ENCODE measurements at regions not wholly inside any gene's neighbourhood (a gene's known extent, or its start where the extent isn't known, plus 50 kb on each side); places are given as distances from the start of the nearest gene placed in this dataset.

GRCh38 chr13:97853550-97853949 lies 99.9 kb upstream of the IPO5 start:
- Histone ChIP-seq H3K4ac (ENCODE audit: low read depth, low read length) (peak overlapping the region; percentile 46; the same call in 1 of the 2 replicates), H2BK120ac (ENCODE audit: low read depth, low read length) (peak overlapping the region; percentile 31; the same call in 1 of the 2 replicates), H3K79me1 (ENCODE audit: low read depth in 1 of 2, low read length in 2 of 2) (no peaks in the 10 kb centered on the region), H3K4me2 (ENCODE audit: low read depth, low read length) (no peak overlapping the region; the same call in 1 of the 2 replicates), H2AK9ac (replicated peaks; ENCODE audit: low read depth, low read length, poor library complexity) (no peak overlapping the region), H2BK15ac (ENCODE audit: low read depth, low read length) (no peak overlapping the region), H3K56ac (ENCODE audit: extremely low read depth, insufficient read depth, low read length) (no peak overlapping the region), H3K9ac (ENCODE audit: low read depth, low read length) (no peak overlapping the region), H4K20me1 (ENCODE audit: insufficient read depth, low read length) (no peaks in the 10 kb centered on the region), H3K36me3 (ENCODE audit: control insufficient read depth, insufficient read depth, low read length) (no peaks in the 10 kb centered on the region), H3K9me3 (ENCODE audit: control insufficient read depth, insufficient read depth, low read length) (no peaks in the 10 kb centered on the region), H2BK20ac (ENCODE audit: low read depth, low read length) (no peak overlapping the region), H4K91ac (ENCODE audit: insufficient read depth, low read depth, low read length) (no peak overlapping the region), H4K8ac (ENCODE audit: low read depth in 2 of 2, low read length in 2 of 2) (peak overlapping the region in 1 of 2 experiments; percentile 61; a peak in 1 of 4 replicates), H3K4me1 (ENCODE audit: control insufficient read depth, insufficient read depth, low read length) (peaks cover 6% of the 10 kb centered on the region), H2AFZ (replicated peaks; ENCODE audit: low read length, poor library complexity) (peak overlapping the region; percentile 63), H4K5ac (ENCODE audit: low read depth, low read length) (no peak overlapping the region), H3K4me3 (ENCODE audit: insufficient read depth, low read depth, low read length) (no peak overlapping the region), H3K27ac (ENCODE audit: insufficient read depth, low read length) (no peak overlapping the region), H2BK5ac (ENCODE audit: low read depth, low read length, poor library complexity, severe bottlenecking) (peak overlapping the region; percentile 32), H2AK5ac (ENCODE audit: low read depth, low read length) (no peak overlapping the region), H3K18ac (ENCODE audit: low read depth, low read length) (no peak overlapping the region), H3K14ac (replicated peaks; ENCODE audit: low read depth, low read length) (no peak overlapping the region), H3K9me1 (ENCODE audit: insufficient read depth, low read length) (no peaks in the 10 kb centered on the region), H3K23ac (ENCODE audit: low read depth, low read length) (no peak overlapping the region), H3K27me3 (ENCODE audit: control insufficient read depth, insufficient read depth, low read length) (peaks cover under 1% of the 10 kb centered on the region; the same call in 1 of the 2 replicates)
- in situ Hi-C loops (cut with MboI; ENCODE audit: low sequenced_read_pairs) (loop anchor here (10.0 to 25.0 kb wide), 4 partner anchors 291 to 984 kb away; partner anchors contain the start of gene FARP1), intact Hi-C loops (cut with micrococcal nuclease) (loop anchor here (10.0 kb wide), 4 partner anchors 351 to 991 kb away; no protein-coding TSS in a partner anchor), dilution Hi-C loops (cut with HindIII; ENCODE audit: low sequenced_read_pairs, unreplicated experiment) (no loop called here)
- peak; percentile 35; the same call in 1 of the 2 replicates for ATAC-seq (ENCODE audit: low read depth)
- peak; percentile 56 for DNase-seq
- no TSS peak for BruUV-seq (replicated peaks)
- 49% methylated on average over 2 of the region's 4 CpGs; no CpG with 5 or more reads in 1 of the 2 experiments for WGBS, 2 experiments (ENCODE audit: extremely low coverage in 2 of 2, insufficient read length in 1 of 2)
- POLR2A ChIA-PET (ENCODE audit: unreplicated experiment), result no interaction called here
- TF ChIP-seq RFX5 (IDR thresholded peaks at IDR 0.05; ENCODE audit: low read depth, low read length) (no peak), RAD21 (IDR thresholded peaks at IDR 0.05; ENCODE audit: low read length) (no peak), CHD1 (IDR thresholded peaks at IDR 0.05; ENCODE audit: low read depth, low read length) (no peak), MAFK (IDR thresholded peaks at IDR 0.05; ENCODE audit: low read depth, low read length) (no peak), NFE2L2 (IDR thresholded peaks at IDR 0.05; ENCODE audit: low read depth, low read length) (no peak), RCOR1 (IDR thresholded peaks at IDR 0.05; ENCODE audit: insufficient replicate concordance, low read length) (no peak), CEBPB (IDR thresholded peaks at IDR 0.05; ENCODE audit: low read depth, low read length) (no peak), BHLHE40 (IDR thresholded peaks at IDR 0.05; ENCODE audit: low read depth, low read length) (no peak), ELK1 (IDR thresholded peaks at IDR 0.05; ENCODE audit: borderline replicate concordance, low read depth, low read length) (no peak), USF2 (IDR thresholded peaks at IDR 0.05; ENCODE audit: low read depth, low read length) (no peak), MAZ (IDR thresholded peaks at IDR 0.05; ENCODE audit: borderline replicate concordance, low read depth, low read length) (no peak), SMC3 (IDR thresholded peaks at IDR 0.05; ENCODE audit: low read depth, low read length) (no peak), MXI1 (IDR thresholded peaks at IDR 0.05; ENCODE audit: borderline replicate concordance, low read depth, low read length) (no peak), POLR2A (IDR thresholded peaks at IDR 0.05; ENCODE audit: low read depth, low read length) (no peak)
- CTCF ChIA-PET, result interaction anchor here (0.5 kb wide), 1 partner anchor 428 kb away, joined by 3 read pairs; no protein-coding TSS in a partner anchor
